KMS-11 (cell line): ENCODE measurements at regions not wholly inside any gene's neighbourhood (a gene's known extent, or its start where the extent isn't known, plus 50 kb on each side); places are given as distances from the start of the nearest gene placed in this dataset.

ENCODE experiments used
- H2AFZ ChIP-seq: fragments of 200-600 bp; sonication (generic); 2 replicates; pipeline ENCODE4 v1.6.1; 2016; ENCODE audit warnings: antibody characterized with exemption, mixed run types, low read depth
- H3K27ac ChIP-seq: fragments of 200-600 bp; sonication (generic); 2 replicates; pipeline ENCODE4 v1.6.1; 2016; ENCODE audit warnings: mild to moderate bottlenecking, mixed run types
- H3K27me3 ChIP-seq: fragments of 200-600 bp; sonication (generic); 2 replicates; pipeline ENCODE4 v1.6.1; 2017; ENCODE audit warnings: mild to moderate bottlenecking, low read depth, mixed run types, moderate library complexity; ENCODE audit not compliant: insufficient read depth
- H3K36me3 ChIP-seq: fragments of 200-600 bp; sonication (generic); 2 replicates; pipeline ENCODE4 v1.6.1; 2017; ENCODE audit warnings: mild to moderate bottlenecking, mixed run types; ENCODE audit not compliant: insufficient read depth
- H3K4me1 ChIP-seq: fragments of 200-600 bp; sonication (generic); 2 replicates; pipeline ENCODE4 v1.6.1; 2016; ENCODE audit warnings: mild to moderate bottlenecking, low read depth, mixed run types; ENCODE audit not compliant: poor library complexity, severe bottlenecking
- H3K4me2 ChIP-seq: fragments of 200-600 bp; sonication (generic); 2 replicates; pipeline ENCODE4 v1.7.0; 2016; ENCODE audit warnings: mild to moderate bottlenecking, mixed run types
- H3K4me3 ChIP-seq: fragments of 200-600 bp; sonication (generic); IDR thresholded peaks from 2 replicates; pipeline ENCODE4 v1.6.1; 2017; ENCODE audit warnings: low read depth, low read length, mixed read lengths; ENCODE audit not compliant: insufficient read depth
- H3K79me2 ChIP-seq: fragments of 200-600 bp; sonication (generic); 2 replicates; pipeline ENCODE4 v1.6.1; 2016; ENCODE audit warnings: low read depth, mixed run types; ENCODE audit not compliant: insufficient read depth
- H3K9ac ChIP-seq: fragments of 200-600 bp; sonication (generic); 2 replicates; pipeline ENCODE4 v1.6.1; 2016; ENCODE audit warnings: mild to moderate bottlenecking, mixed run types
- H4K20me1 ChIP-seq: fragments of 200-600 bp; sonication (generic); 2 replicates; pipeline ENCODE4 v1.6.1; 2016; ENCODE audit warnings: mild to moderate bottlenecking, mixed run types; ENCODE audit not compliant: insufficient read depth
- CTCF ChIP-seq: fragments of 200-600 bp; sonication (generic); conservative IDR thresholded peaks from 2 replicates; pipeline ENCODE4 v1.6.1; 2017; ENCODE audit warnings: low read depth, mild to moderate bottlenecking, antibody characterized with exemption, low read length, moderate library complexity, mixed read lengths

- Histone ChIP-seq H3K27me3 (no peaks in the 10 kb centered on the region), H3K4me1 (no peaks in the 10 kb centered on the region), H3K9ac (no peak overlapping the region), H3K79me2 (no peaks in the 10 kb centered on the region), H3K36me3 (no peaks in the 10 kb centered on the region), H3K27ac (no peak overlapping the region), H4K20me1 (no peaks in the 10 kb centered on the region), H2AFZ (no peak overlapping the region), H3K4me3 (no peak overlapping the region), H3K4me2 (no peak overlapping the region)
- no peak for TF ChIP-seq CTCF
Observed at GRCh38 chr20:56689318-56689717, 60.2 kb downstream of the TFAP2C start.

GRCh38 chr20:56689852-56690485 is 60.9 kb downstream of the TFAP2C start:
- no peak for TF ChIP-seq CTCF
- Histone ChIP-seq H3K4me3 (no peak overlapping the region), H3K9ac (no peak overlapping the region), H3K4me2 (no peak overlapping the region), H3K27ac (no peak overlapping the region), H3K36me3 (no peaks in the 10 kb centered on the region), H3K27me3 (no peaks in the 10 kb centered on the region), H3K4me1 (no peaks in the 10 kb centered on the region), H2AFZ (no peak overlapping the region), H3K79me2 (no peaks in the 10 kb centered on the region), H4K20me1 (no peaks in the 10 kb centered on the region)

GRCh38 chr20:56690531-56691175 is 61.5 kb downstream of the TFAP2C start:
- TF ChIP-seq CTCF = no peak
- H3K27ac ChIP-seq = no peak overlapping the region
- no peak overlapping the region for H3K4me2 ChIP-seq
- H3K4me3 ChIP-seq = no peak overlapping the region
- H2AFZ ChIP-seq = no peak overlapping the region
- no peak overlapping the region for H3K9ac ChIP-seq
- H3K79me2 ChIP-seq = no peaks in the 10 kb centered on the region
- H3K4me1 ChIP-seq = no peaks in the 10 kb centered on the region
- no peaks in the 10 kb centered on the region for H3K36me3 ChIP-seq
- no peaks in the 10 kb centered on the region for H4K20me1 ChIP-seq
- H3K27me3 ChIP-seq = no peaks in the 10 kb centered on the region

GRCh38 chr20:56691325-56691998 is 62.4 kb downstream of the TFAP2C start:
- Histone ChIP-seq H3K36me3 (no peaks in the 10 kb centered on the region), H3K4me3 (no peak overlapping the region), H2AFZ (no peak overlapping the region), H3K27ac (no peak overlapping the region), H3K9ac (no peak overlapping the region), H3K79me2 (no peaks in the 10 kb centered on the region), H4K20me1 (no peaks in the 10 kb centered on the region), H3K4me1 (no peaks in the 10 kb centered on the region), H3K27me3 (no peaks in the 10 kb centered on the region), H3K4me2 (no peak overlapping the region)
- TF ChIP-seq CTCF = no peak
